ENCODE measurements at regions not wholly inside any gene's neighbourhood (a gene's known extent, or its start where the extent isn't known, plus 50 kb on each side); places are given as distances from the start of the nearest gene placed in this dataset.

- Histone ChIP-seq H2BK120ac (ENCODE audit: low read depth, low read length) (peak overlapping the region; percentile 94), H4K8ac (ENCODE audit: low read depth in 2 of 2, low read length in 2 of 2) (peak overlapping the region; percentile 64 to 75), H3K36me3 (ENCODE audit: control insufficient read depth, insufficient read depth, low read length) (no peaks in the 10 kb centered on the region), H3K56ac (ENCODE audit: extremely low read depth, insufficient read depth, low read length) (peak overlapping the region; percentile 58), H3K4ac (ENCODE audit: low read depth, low read length) (peak overlapping the region; percentile 89), H3K14ac (replicated peaks; ENCODE audit: low read depth, low read length) (peak overlapping the region; percentile 71), H2AK9ac (replicated peaks; ENCODE audit: low read depth, low read length, poor library complexity) (peak overlapping the region; percentile 51), H3K4me3 (ENCODE audit: insufficient read depth, low read depth, low read length) (no peak overlapping the region), H2BK15ac (ENCODE audit: low read depth, low read length) (peak overlapping the region; percentile 95; the same call in 2 of the 3 replicates), H3K27ac (ENCODE audit: insufficient read depth, low read length) (peak overlapping the region; percentile 70), H3K27me3 (ENCODE audit: control insufficient read depth, insufficient read depth, low read length) (no peaks in the 10 kb centered on the region), H3K4me2 (ENCODE audit: low read depth, low read length) (peak overlapping the region; percentile 29), H2BK5ac (ENCODE audit: low read depth, low read length, poor library complexity, severe bottlenecking) (peak overlapping the region; percentile 86), H2AFZ (replicated peaks; ENCODE audit: low read length, poor library complexity) (peak overlapping the region; percentile 80), H3K23ac (ENCODE audit: low read depth, low read length) (peak overlapping the region; percentile 69), H3K79me1 (ENCODE audit: low read depth in 1 of 2, low read length in 2 of 2) (no peaks in the 10 kb centered on the region), H4K91ac (ENCODE audit: insufficient read depth, low read depth, low read length) (peak overlapping the region; percentile 93), H4K20me1 (ENCODE audit: insufficient read depth, low read length) (no peaks in the 10 kb centered on the region), H3K9ac (ENCODE audit: low read depth, low read length) (no peak overlapping the region), H3K4me1 (ENCODE audit: control insufficient read depth, insufficient read depth, low read length) (peaks cover 15% of the 10 kb centered on the region), H3K18ac (ENCODE audit: low read depth, low read length) (peak overlapping the region; percentile 34), H4K5ac (ENCODE audit: low read depth, low read length) (peak overlapping the region; percentile 18), H2BK20ac (ENCODE audit: low read depth, low read length) (peak overlapping the region; percentile 89), H2AK5ac (ENCODE audit: low read depth, low read length) (peak overlapping the region; percentile 96), H3K9me1 (ENCODE audit: insufficient read depth, low read length) (peaks cover 11% of the 10 kb centered on the region; the same call in 1 of the 2 replicates), H3K9me3 (ENCODE audit: control insufficient read depth, insufficient read depth, low read length) (no peaks in the 10 kb centered on the region)
- CTCF ChIA-PET, result interaction anchor here (0.9 to 2.7 kb wide), 3 partner anchors 10 to 21 kb away, joined by 4 to 13 read pairs (median 4); no protein-coding TSS in a partner anchor
- in situ Hi-C loops (cut with MboI; ENCODE audit: low sequenced_read_pairs) (loop anchor here (10.0 kb wide), 1 partner anchor 476 kb away; no protein-coding TSS in a partner anchor), dilution Hi-C loops (cut with HindIII; ENCODE audit: low sequenced_read_pairs, unreplicated experiment) (no loop called here), intact Hi-C loops (cut with micrococcal nuclease) (no loop called here)
- no TSS peak for BruUV-seq (replicated peaks)
- ATAC-seq (ENCODE audit: low read depth) (peak; percentile 96), DNase-seq (peak; percentile 99)
- 0% methylated on average over 3 of the region's 6 CpGs; no CpG with 5 or more reads in 1 of the 2 experiments for WGBS, 2 experiments (ENCODE audit: extremely low coverage in 2 of 2, insufficient read length in 1 of 2)
- POLR2A ChIA-PET (ENCODE audit: unreplicated experiment), result no interaction called here
- peak; percentile 44 for TF ChIP-seq MAFK (IDR thresholded peaks at IDR 0.05; ENCODE audit: low read depth, low read length)
- peak; percentile 56; the same call in 1 of the 2 replicates for TF ChIP-seq USF2 (IDR thresholded peaks at IDR 0.05; ENCODE audit: low read depth, low read length)
- TF ChIP-seq FOS (IDR thresholded peaks at IDR 0.05; ENCODE audit: low read depth, low read length), result peak; percentile 98
- peak; percentile 80 for TF ChIP-seq CEBPB (IDR thresholded peaks at IDR 0.05; ENCODE audit: low read depth, low read length)
- 0 out of 2 replicates have a peak, but pooled peaks have one; percentile 49 for TF ChIP-seq MXI1 (IDR thresholded peaks at IDR 0.05; ENCODE audit: borderline replicate concordance, low read depth, low read length)
- 0 out of 2 replicates have a peak, but pooled peaks have one; percentile 30 for TF ChIP-seq POLR2A (IDR thresholded peaks at IDR 0.05; ENCODE audit: low read depth, low read length)
- TF ChIP-seq CHD1 (IDR thresholded peaks at IDR 0.05; ENCODE audit: low read depth, low read length), result peak; percentile 83; the same call in 1 of the 2 replicates
- no peak for TF ChIP-seq ELK1 (IDR thresholded peaks at IDR 0.05; ENCODE audit: borderline replicate concordance, low read depth, low read length)
- TF ChIP-seq RAD21 (IDR thresholded peaks at IDR 0.05; ENCODE audit: low read length), result no peak
- no peak for TF ChIP-seq SMC3 (IDR thresholded peaks at IDR 0.05; ENCODE audit: low read depth, low read length)
- TF ChIP-seq CTCF (conservative IDR thresholded peaks at IDR 0.05; ENCODE audit: low read depth, low read length), result no peak
- 0 out of 2 replicates have a peak, but pooled peaks have one; percentile 10 for TF ChIP-seq MAZ (IDR thresholded peaks at IDR 0.05; ENCODE audit: borderline replicate concordance, low read depth, low read length)
- 0 out of 2 replicates have a peak, but pooled peaks have one; percentile 13 for TF ChIP-seq NFE2L2 (IDR thresholded peaks at IDR 0.05; ENCODE audit: low read depth, low read length)
- TF ChIP-seq BHLHE40 (IDR thresholded peaks at IDR 0.05; ENCODE audit: low read depth, low read length), result peak; percentile 95
Measured at GRCh38 chr21:25370311-25370744, 237.0 kb downstream of the MRPL39 start.

Measured in IMR-90 (cell line).